ENCODE measurements at regions not wholly inside any gene's neighbourhood (a gene's known extent, or its start where the extent isn't known, plus 50 kb on each side); places are given as distances from the start of the nearest gene placed in this dataset.

DNA sequence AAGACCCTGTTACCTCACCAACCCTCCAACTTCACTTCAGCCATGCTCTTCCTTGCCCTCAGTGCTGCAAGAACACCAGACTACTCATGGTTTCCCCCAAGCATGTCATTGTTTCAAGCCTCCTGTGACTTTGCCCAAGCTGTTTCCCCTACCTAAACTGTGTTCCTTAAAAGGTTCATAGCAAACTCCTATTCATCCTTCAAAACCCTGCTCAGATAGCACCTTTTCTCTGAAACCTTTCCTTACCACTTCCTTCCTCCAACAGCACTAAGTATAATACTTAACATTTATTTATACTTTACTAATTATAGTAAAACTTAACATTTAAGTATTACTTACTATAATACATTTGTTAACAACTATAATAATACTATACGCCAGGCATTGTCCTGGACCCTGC lies 136.2 kb downstream of the CCT6B start:
- no peaks in the 10 kb centered on the region for H3K79me2 ChIP-seq (ENCODE audit: control insufficient read depth, insufficient read depth, low read length)
- TF ChIP-seq EZH2 (IDR thresholded peaks at IDR 0.05; ENCODE audit: low read length, missing control alignments) = no peak
- TF ChIP-seq, protein P1, sequence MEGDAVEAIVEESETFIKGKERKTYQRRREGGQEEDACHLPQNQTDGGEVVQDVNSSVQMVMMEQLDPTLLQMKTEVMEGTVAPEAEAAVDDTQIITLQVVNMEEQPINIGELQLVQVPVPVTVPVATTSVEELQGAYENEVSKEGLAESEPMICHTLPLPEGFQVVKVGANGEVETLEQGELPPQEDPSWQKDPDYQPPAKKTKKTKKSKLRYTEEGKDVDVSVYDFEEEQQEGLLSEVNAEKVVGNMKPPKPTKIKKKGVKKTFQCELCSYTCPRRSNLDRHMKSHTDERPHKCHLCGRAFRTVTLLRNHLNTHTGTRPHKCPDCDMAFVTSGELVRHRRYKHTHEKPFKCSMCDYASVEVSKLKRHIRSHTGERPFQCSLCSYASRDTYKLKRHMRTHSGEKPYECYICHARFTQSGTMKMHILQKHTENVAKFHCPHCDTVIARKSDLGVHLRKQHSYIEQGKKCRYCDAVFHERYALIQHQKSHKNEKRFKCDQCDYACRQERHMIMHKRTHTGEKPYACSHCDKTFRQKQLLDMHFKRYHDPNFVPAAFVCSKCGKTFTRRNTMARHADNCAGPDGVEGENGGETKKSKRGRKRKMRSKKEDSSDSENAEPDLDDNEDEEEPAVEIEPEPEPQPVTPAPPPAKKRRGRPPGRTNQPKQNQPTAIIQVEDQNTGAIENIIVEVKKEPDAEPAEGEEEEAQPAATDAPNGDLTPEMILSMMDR (conservative IDR thresholded peaks at IDR 0.05 in 1 of 2, IDR thresholded peaks at IDR 0.05 in 1 of 2; ENCODE audit: low read depth in 1 of 2, low read length in 2 of 2) = no peak
- no peaks in the 10 kb centered on the region for H3K27me3 ChIP-seq (ENCODE audit: control insufficient read depth, insufficient read depth, low read length)

DNA sequence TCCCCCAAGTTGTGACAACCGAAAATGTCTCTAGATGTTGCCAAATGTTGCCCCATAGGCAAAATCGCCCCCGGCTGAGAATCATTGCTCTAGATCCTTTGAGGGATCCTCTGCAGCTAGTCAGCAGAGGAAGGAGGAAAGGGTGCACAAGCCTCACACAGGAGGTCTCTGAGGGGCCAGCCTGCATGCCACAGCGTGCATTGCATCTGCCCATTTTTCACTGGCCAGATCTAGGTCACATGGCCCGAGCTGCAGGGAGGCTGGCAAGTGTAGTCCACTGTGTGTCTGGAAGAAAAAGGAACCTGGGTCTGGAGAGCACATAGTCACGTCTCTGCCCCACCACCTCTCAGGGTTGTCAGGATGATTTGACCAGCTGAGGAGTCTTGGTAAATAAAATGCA lies 138.2 kb downstream of the CCT6B start:
- H4K20me1 ChIP-seq (ENCODE audit: control insufficient read depth, extremely low read depth, insufficient read depth, low read length) = no peaks in the 10 kb centered on the region
- H3K27ac ChIP-seq (ENCODE audit: insufficient read depth, low read length) = no peak overlapping the region
- DNase-seq (ENCODE audit: low read depth in 2 of 2) = no peak
- H3K27me3 ChIP-seq (ENCODE audit: control insufficient read depth, insufficient read depth, low read length) = no peaks in the 10 kb centered on the region
- no peak overlapping the region for H3K4me2 ChIP-seq (ENCODE audit: extremely low read depth, insufficient read depth, low read length)
- H3K36me3 ChIP-seq (ENCODE audit: control insufficient read depth, insufficient read depth, low read length) = no peaks in the 10 kb centered on the region
- H3K4me1 ChIP-seq (ENCODE audit: control insufficient read depth, extremely low read depth, insufficient read depth, low read length) = no peaks in the 10 kb centered on the region
- no peak overlapping the region for H3K9ac ChIP-seq (ENCODE audit: insufficient read depth, low read length)
- no peaks in the 10 kb centered on the region for H3K79me2 ChIP-seq (ENCODE audit: control insufficient read depth, insufficient read depth, low read length)
- H3K4me3 ChIP-seq (replicated peaks in 1 of 4; ENCODE audit: control extremely low read depth in 1 of 4, insufficient read depth in 1 of 4, low read depth in 3 of 4, low read length in 4 of 4) = no peak overlapping the region
- no peaks in the 10 kb centered on the region for H3K9me3 ChIP-seq (ENCODE audit: control insufficient read depth, insufficient read depth, low read depth, low read length)
- TF ChIP-seq, protein P1 (conservative IDR thresholded peaks at IDR 0.05 in 1 of 2, IDR thresholded peaks at IDR 0.05 in 1 of 2; ENCODE audit: low read depth in 1 of 2, low read length in 2 of 2) = no peak
- TF ChIP-seq EZH2 (IDR thresholded peaks at IDR 0.05; ENCODE audit: low read length, missing control alignments) = no peak
- H2AFZ ChIP-seq (ENCODE audit: low read length) = no peak overlapping the region

More for the DNA sequence above, 136.2 kb downstream of the CCT6B start:
- DNase-seq (ENCODE audit: low read depth in 2 of 2) = no peak
- Histone ChIP-seq H3K9me3 (ENCODE audit: control insufficient read depth, insufficient read depth, low read depth, low read length) (no peaks in the 10 kb centered on the region), H3K27ac (ENCODE audit: insufficient read depth, low read length) (no peak overlapping the region), H3K4me2 (ENCODE audit: extremely low read depth, insufficient read depth, low read length) (no peak overlapping the region), H4K20me1 (ENCODE audit: control insufficient read depth, extremely low read depth, insufficient read depth, low read length) (no peaks in the 10 kb centered on the region), H3K4me1 (ENCODE audit: control insufficient read depth, extremely low read depth, insufficient read depth, low read length) (no peaks in the 10 kb centered on the region), H3K9ac (ENCODE audit: insufficient read depth, low read length) (no peak overlapping the region), H3K4me3 (replicated peaks in 1 of 4; ENCODE audit: control extremely low read depth in 1 of 4, insufficient read depth in 1 of 4, low read depth in 3 of 4, low read length in 4 of 4) (no peak overlapping the region), H3K36me3 (ENCODE audit: control insufficient read depth, insufficient read depth, low read length) (no peaks in the 10 kb centered on the region), H2AFZ (ENCODE audit: low read length) (no peak overlapping the region)

DNA sequence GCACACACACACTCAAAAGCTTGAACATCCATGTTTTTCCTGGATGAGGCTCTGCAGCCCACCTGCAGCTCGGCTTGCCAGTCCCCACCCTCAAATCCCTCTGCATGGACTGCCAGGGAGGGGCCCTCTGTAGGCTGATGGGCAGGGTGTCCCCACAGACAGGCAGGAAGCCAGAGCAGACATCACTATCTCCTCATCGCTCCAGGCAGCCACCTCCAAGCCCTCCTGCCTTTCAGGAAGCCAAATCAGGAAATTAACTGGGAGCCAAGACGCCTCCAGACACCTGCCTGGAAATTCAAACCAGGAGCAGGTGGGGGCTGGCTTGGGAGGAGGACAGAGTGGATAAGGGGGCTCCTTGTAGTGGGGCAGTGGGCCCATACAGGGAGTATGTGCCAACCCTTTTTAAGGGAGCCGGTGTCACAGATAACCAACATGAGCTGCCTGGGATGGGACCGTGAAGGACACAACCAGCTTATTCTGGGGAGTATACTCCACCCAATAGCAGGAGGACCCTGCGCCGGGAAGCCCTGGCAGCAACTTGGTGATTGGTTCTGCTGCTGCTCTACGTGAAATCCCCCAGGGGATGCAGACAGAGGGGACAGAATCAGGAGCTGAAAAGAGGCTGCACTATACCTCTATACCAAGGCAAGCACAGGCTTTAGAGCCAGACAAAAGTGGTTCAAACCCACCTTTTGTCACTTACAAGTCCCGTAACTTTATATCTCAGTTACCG lies 139.1 kb downstream of the CCT6B start:
- Histone ChIP-seq H3K79me2 (ENCODE audit: control insufficient read depth, insufficient read depth, low read length) (no peaks in the 10 kb centered on the region), H3K4me1 (ENCODE audit: control insufficient read depth, extremely low read depth, insufficient read depth, low read length) (no peaks in the 10 kb centered on the region), H3K9me3 (ENCODE audit: control insufficient read depth, insufficient read depth, low read depth, low read length) (no peaks in the 10 kb centered on the region), H3K27me3 (ENCODE audit: control insufficient read depth, insufficient read depth, low read length) (no peaks in the 10 kb centered on the region), H3K27ac (ENCODE audit: insufficient read depth, low read length) (no peak overlapping the region), H4K20me1 (ENCODE audit: control insufficient read depth, extremely low read depth, insufficient read depth, low read length) (no peaks in the 10 kb centered on the region), H3K36me3 (ENCODE audit: control insufficient read depth, insufficient read depth, low read length) (no peaks in the 10 kb centered on the region), H3K4me3 (replicated peaks in 1 of 4; ENCODE audit: control extremely low read depth in 1 of 4, insufficient read depth in 1 of 4, low read depth in 3 of 4, low read length in 4 of 4) (no peak overlapping the region), H3K4me2 (ENCODE audit: extremely low read depth, insufficient read depth, low read length) (no peak overlapping the region), H3K9ac (ENCODE audit: insufficient read depth, low read length) (no peak overlapping the region), H2AFZ (ENCODE audit: low read length) (no peak overlapping the region)
- TF ChIP-seq, protein P1 (conservative IDR thresholded peaks at IDR 0.05 in 1 of 2, IDR thresholded peaks at IDR 0.05 in 1 of 2; ENCODE audit: low read depth in 1 of 2, low read length in 2 of 2) = no peak
- TF ChIP-seq EZH2 (IDR thresholded peaks at IDR 0.05; ENCODE audit: low read length, missing control alignments) = no peak
- DNase-seq (ENCODE audit: low read depth in 2 of 2) = no peak

All from fibroblast of lung (primary cell).